CD14-positive monocyte (primary cell): ENCODE measurements at regions not wholly inside any gene's neighbourhood (a gene's known extent, or its start where the extent isn't known, plus 50 kb on each side); places are given as distances from the start of the nearest gene placed in this dataset.

Source experiments
- DNase-seq, 3 donors: peaks; one replicate each; pipeline ENCODE4 v3.0.0-alpha.2; 2011 to 2022
- H2AFZ ChIP-seq: 2 replicates; pipeline ENCODE4 v1.6.0; 2012; ENCODE audit warnings: mild to moderate bottlenecking, low read depth, low read length, inconsistent platforms; ENCODE audit not compliant: insufficient read depth, poor library complexity, severe bottlenecking
- H3K27ac ChIP-seq, 2 donors: 1 replicate in 1 of 2; 2 replicates in 1 of 2; pipeline ENCODE4 v1.5.1; 2012 to 2013; ENCODE audit warnings: low read length in 2 of 2, control low read depth in 1 of 2, inconsistent platforms in 1 of 2, low read depth in 1 of 2, mild to moderate bottlenecking in 1 of 2
- H3K27me3 ChIP-seq, 2 donors: one replicate each; pipeline versions ENCODE4 v1.6.0 to v1.6.1; 2011 to 2013; ENCODE audit warnings: low read length in 2 of 2; ENCODE audit not compliant: control insufficient read depth in 2 of 2, insufficient read depth in 2 of 2
- H3K36me3 ChIP-seq, 2 donors: replicated peaks in 1 of 2; 1 replicate in 1 of 2; 2 replicates in 1 of 2; pipeline versions ENCODE4 v1.5.1 to v1.6.1; 2012 to 2013; ENCODE audit warnings: low read length in 2 of 2, control low read depth in 1 of 2, inconsistent platforms in 1 of 2, mild to moderate bottlenecking in 1 of 2; ENCODE audit not compliant: insufficient read depth in 2 of 2, control insufficient read depth in 1 of 2
- H3K4me1 ChIP-seq, 2 donors: 1 replicate in 1 of 2; 2 replicates in 1 of 2; pipeline versions ENCODE4 v1.5.1 to v1.6.1; 2012 to 2013; ENCODE audit warnings: low read length in 2 of 2, control low read depth in 1 of 2, inconsistent platforms in 1 of 2, mild to moderate bottlenecking in 1 of 2, moderate library complexity in 1 of 2; ENCODE audit not compliant: insufficient read depth in 2 of 2, control insufficient read depth in 1 of 2
- H3K4me2 ChIP-seq: replicated peaks from 2 replicates; pipeline ENCODE3; 2012; ENCODE audit warnings: low read length, moderate library complexity, mild to moderate bottlenecking; ENCODE audit not compliant: poor library complexity, severe bottlenecking; ENCODE audit errors: extremely low read depth
- H3K4me3 ChIP-seq, 3 experiments: fragments of 200-600 bp in 1 of 3; sonication (generic) in 1 of 3; replicated peaks in 1 of 3; 1 replicate in 2 of 3; 2 replicates in 1 of 3; pipeline ENCODE4 v1.5.1; 2011 to 2013; ENCODE audit warnings: low read length in 3 of 3, mild to moderate bottlenecking in 3 of 3, control low read depth in 2 of 3, low read depth in 2 of 3, inconsistent platforms in 1 of 3, moderate library complexity in 1 of 3
- H3K79me2 ChIP-seq: 2 replicates; pipeline ENCODE4 v1.6.0; 2012; ENCODE audit warnings: mild to moderate bottlenecking, control low read depth, inconsistent platforms, low read length, moderate library complexity; ENCODE audit not compliant: insufficient read depth
- H3K9ac ChIP-seq: 2 replicates; pipeline ENCODE4 v1.6.0; 2017; ENCODE audit warnings: low read length, mild to moderate bottlenecking; ENCODE audit not compliant: insufficient read depth, poor library complexity, severe bottlenecking
- H3K9me3 ChIP-seq, 2 donors: replicated peaks in 1 of 2; 1 replicate in 1 of 2; 2 replicates in 1 of 2; pipeline versions ENCODE4 v1.5.1 to v1.6.1; 2012 to 2013; ENCODE audit warnings: low read length in 2 of 2, control low read depth in 1 of 2; ENCODE audit not compliant: control insufficient read depth in 1 of 2, insufficient read depth in 1 of 2
- H4K20me1 ChIP-seq: 2 replicates; pipeline ENCODE4 v1.6.0; 2012; ENCODE audit warnings: mild to moderate bottlenecking, low read length, control low read depth, moderate library complexity; ENCODE audit not compliant: insufficient read depth
- H3K27ac Mint-ChIP-seq, 7 donors: one replicate each; pipeline ENCODE4 v1.8.0; 2020; ENCODE audit warnings: mild to moderate bottlenecking in 7 of 7, mixed read lengths in 7 of 7, moderate library complexity in 6 of 7, inconsistent platforms in 2 of 7
- H3K27me3 Mint-ChIP-seq, 3 donors: one replicate each; pipeline ENCODE4 v1.8.0; 2021 to 2022; ENCODE audit warnings: low read depth in 3 of 3, mild to moderate bottlenecking in 3 of 3, mixed read lengths in 3 of 3, moderate library complexity in 3 of 3, inconsistent platforms in 1 of 3
- H3K36me3 Mint-ChIP-seq, 2 donors: one replicate each; pipeline ENCODE4 v1.8.0; 2020; ENCODE audit warnings: mixed read lengths in 2 of 2, inconsistent platforms in 1 of 2, mild to moderate bottlenecking in 1 of 2
- H3K4me1 Mint-ChIP-seq: one replicate; pipeline ENCODE4 v1.8.0; 2020; ENCODE audit warnings: mild to moderate bottlenecking, mixed read lengths
- H3K4me3 Mint-ChIP-seq, 2 donors: one replicate each; pipeline ENCODE4 v1.8.0; 2020; ENCODE audit warnings: mild to moderate bottlenecking in 2 of 2, mixed read lengths in 2 of 2, moderate library complexity in 1 of 2
- H3K9me3 Mint-ChIP-seq, 7 donors: one replicate each; pipeline ENCODE4 v1.8.0; 2020 to 2022; ENCODE audit warnings: mixed read lengths in 7 of 7, mild to moderate bottlenecking in 6 of 7, moderate library complexity in 6 of 7, inconsistent platforms in 2 of 7
- CTCF ChIP-seq: fragments of 200-600 bp; IDR thresholded peaks from one replicate; pipeline ENCODE4 v1.8.0; 2022; ENCODE audit warnings: antibody characterized with exemption, mild to moderate bottlenecking
- whole genome bisulfite sequencing: methylation state at CpG from one replicate; pipeline ENCODE4 v1.1.5; 2013; ENCODE audit warnings: missing lambda C conversion rate; ENCODE audit not compliant: insufficient coverage; 5-methylcytosine and 5-hydroxymethylcytosine counted together
- intact Hi-C, 2 donors: fragments of 100-400 bp; cut with micrococcal nuclease; formaldehyde crosslinking; loops; one replicate each; pipeline versions ENCODE4 v1.15.0 to v1.15.1; 2023

GRCh38 chr2:177154809-177155208, 57.8 kb upstream of the HNRNPA3 start:
- no peak overlapping the region for H3K4me3 Mint-ChIP-seq
- no peak overlapping the region for H3K27ac Mint-ChIP-seq
- no peak for TF ChIP-seq CTCF
- H3K4me1 Mint-ChIP-seq = no peaks in the 10 kb centered on the region
- no peak overlapping the region for H3K9ac ChIP-seq
- no peaks in the 10 kb centered on the region for H3K79me2 ChIP-seq
- no peaks in the 10 kb centered on the region for H3K36me3 Mint-ChIP-seq
- H3K4me1 ChIP-seq = no peaks in the 10 kb centered on the region
- no peak overlapping the region for H3K4me2 ChIP-seq
- H3K27me3 Mint-ChIP-seq = peaks cover 0 to 5% (median 4%) of the 10 kb centered on the region in 3 donors
- WGBS = no CpG with 5 or more reads among the region's 1 CpG
- intact Hi-C loops = no loop called here
- H4K20me1 ChIP-seq = no peaks in the 10 kb centered on the region
- DNase-seq = no peak
- peaks cover 4 to 8% of the 10 kb centered on the region in 2 donors for H3K27me3 ChIP-seq
- no peak overlapping the region for H3K4me3 ChIP-seq
- H3K36me3 ChIP-seq = no peaks in the 10 kb centered on the region
- no peaks in the 10 kb centered on the region for H3K9me3 Mint-ChIP-seq
- H2AFZ ChIP-seq = no peak overlapping the region
- H3K27ac ChIP-seq = no peak overlapping the region
- H3K9me3 ChIP-seq = no peaks in the 10 kb centered on the region

DNA sequence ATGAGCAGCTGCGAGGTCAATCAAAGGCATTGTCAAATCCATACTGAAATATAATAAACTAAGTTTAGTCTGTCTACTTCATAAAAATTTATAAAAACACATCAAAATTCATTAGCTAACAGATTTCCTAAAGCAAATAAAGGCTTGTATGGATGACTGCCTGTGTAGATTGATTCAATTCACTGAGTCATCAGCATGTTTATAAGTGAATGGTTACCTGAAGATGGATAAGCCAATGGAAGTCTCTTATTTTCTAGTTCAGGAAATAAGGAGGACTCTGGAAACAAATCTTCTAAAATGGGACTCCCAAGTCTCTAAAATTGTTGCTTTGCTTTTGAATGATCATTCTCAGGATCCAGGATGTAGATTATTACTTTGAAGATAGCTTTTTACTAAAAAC, 57.0 kb upstream of the HNRNPA3 start:
- H3K27ac Mint-ChIP-seq = no peak overlapping the region
- no peak for DNase-seq
- Histone ChIP-seq H3K4me1 (no peaks in the 10 kb centered on the region), H3K9me3 (no peaks in the 10 kb centered on the region), H3K27me3 (peaks cover 2 to 3% of the 10 kb centered on the region in 2 donors), H3K9ac (no peak overlapping the region), H2AFZ (no peak overlapping the region), H3K36me3 (no peaks in the 10 kb centered on the region), H3K79me2 (no peaks in the 10 kb centered on the region), H3K4me2 (no peak overlapping the region), H3K4me3 (no peak overlapping the region), H3K27ac (no peak overlapping the region), H4K20me1 (no peaks in the 10 kb centered on the region)
- intact Hi-C loops = no loop called here
- H3K4me3 Mint-ChIP-seq = no peak overlapping the region
- no CpG with 5 or more reads among the region's 1 CpG for WGBS
- H3K36me3 Mint-ChIP-seq = no peaks in the 10 kb centered on the region
- peaks cover 0 to 4% (median 1%) of the 10 kb centered on the region in 3 donors for H3K27me3 Mint-ChIP-seq
- TF ChIP-seq CTCF = no peak
- H3K4me1 Mint-ChIP-seq = no peaks in the 10 kb centered on the region
- no peaks in the 10 kb centered on the region for H3K9me3 Mint-ChIP-seq
